GM21390 (cell line): ENCODE measurements at regions not wholly inside any gene's neighbourhood (a gene's known extent, or its start where the extent isn't known, plus 50 kb on each side); places are given as distances from the start of the nearest gene placed in this dataset.
A peak's percentile ranks its signal among the peaks of the same experiment; 100 is the strongest.

Experiments
- ATAC-seq: cut with Tn5 transposase; IDR thresholded peaks from one replicate; pipeline ENCODE4 v1.9.1; 2021; ENCODE audit not compliant: unreplicated experiment

GRCh38 chr3:34277110-34277509 lies 478.7 kb downstream of the PDCD6IP start:
- ATAC-seq = no peak

GRCh38 chr3:34279901-34280300 lies 481.5 kb downstream of the PDCD6IP start:
- ATAC-seq = no peak

GRCh38 chr3:34283751-34284150 lies 485.3 kb downstream of the PDCD6IP start:
- ATAC-seq = no peak

- ATAC-seq = no peak
These were observed 486.8 kb downstream of the PDCD6IP start for GRCh38 chr3:34284959-34285826.

GRCh38 chr3:34285827-34286188 lies 487.4 kb downstream of the PDCD6IP start:
- ATAC-seq = no peak

- ATAC-seq = no peak
These were observed 494.3 kb downstream of the PDCD6IP start for GRCh38 chr3:34292605-34293300.

GRCh38 chr3:34294240-34294639 lies 495.8 kb downstream of the PDCD6IP start:
- no peak for ATAC-seq

GRCh38 chr3:34296796-34297195 lies 498.4 kb downstream of the PDCD6IP start:
- ATAC-seq = no peak

GRCh38 chr3:34298653-34299052 lies 500.2 kb downstream of the PDCD6IP start:
- ATAC-seq = no peak

GRCh38 chr3:34300621-34301020 lies 502.2 kb downstream of the PDCD6IP start:
- no peak for ATAC-seq

- ATAC-seq = no peak
These were observed 502.9 kb downstream of the PDCD6IP start for GRCh38 chr3:34301313-34301712.

GRCh38 chr3:34305266-34305665 lies 506.8 kb downstream of the PDCD6IP start:
- ATAC-seq = no peak

- no peak for ATAC-seq
These were observed 514.3 kb downstream of the PDCD6IP start for GRCh38 chr3:34312684-34313083.

- ATAC-seq = no peak
These were observed 521.5 kb downstream of the PDCD6IP start for GRCh38 chr3:34319881-34320280.

- ATAC-seq = peak; percentile 84
These were observed 525.1 kb downstream of the PDCD6IP start for GRCh38 chr3:34323517-34323916.

- no peak for ATAC-seq
These were observed 548.2 kb downstream of the PDCD6IP start for GRCh38 chr3:34346656-34347055.

GRCh38 chr3:34351882-34352777 lies 553.7 kb downstream of the PDCD6IP start:
- ATAC-seq = no peak

GRCh38 chr3:34352778-34353331 lies 554.4 kb downstream of the PDCD6IP start:
- no peak for ATAC-seq

- ATAC-seq = no peak
These were observed 559.0 kb downstream of the PDCD6IP start for GRCh38 chr3:34357461-34357860.

GRCh38 chr3:34359064-34359463 lies 560.6 kb downstream of the PDCD6IP start:
- ATAC-seq = no peak

GRCh38 chr3:34360713-34361112 lies 562.3 kb downstream of the PDCD6IP start:
- no peak for ATAC-seq
